Urothelium cell line (cell line): ENCODE measurements at regions not wholly inside any gene's neighbourhood (a gene's known extent, or its start where the extent isn't known, plus 50 kb on each side); places are given as distances from the start of the nearest gene placed in this dataset.

ENCODE experiments used
- DNase-seq: peaks from one replicate; pipeline ENCODE4 v3.0.0; 2011; ENCODE audit warnings: low spot score, mixed read lengths
- FAIRE-seq: peaks from 2 replicates; lab custom pipeline; 2011; peaks lifted over from hg19 to GRCh38; lab: Jason Lieb, UNC

GRCh38 chr18:1891641-1892040 lies 679.7 kb downstream of the METTL4 start:
- DNase-seq (no peak), FAIRE-seq (no peak)

DNA sequence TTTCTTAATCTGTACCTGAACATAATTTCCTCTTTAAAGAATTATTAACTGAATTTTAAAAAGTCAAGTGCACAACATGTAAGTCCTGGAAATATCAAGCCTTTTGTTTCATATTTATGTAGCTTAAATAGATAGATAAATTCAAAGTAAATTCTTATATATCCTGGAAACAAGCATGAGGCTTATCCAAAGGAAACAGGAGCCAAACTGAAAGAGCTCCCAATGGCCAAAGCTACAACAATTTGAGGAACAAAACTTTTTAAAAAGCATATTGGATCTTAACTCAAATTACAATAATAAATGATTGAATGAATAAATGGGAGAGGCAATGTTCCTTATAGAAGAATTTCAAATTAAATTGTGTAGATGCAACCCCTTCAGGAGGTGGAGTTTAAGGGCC lies 679.1 kb downstream of the METTL4 start:
- DNase-seq = no peak
- FAIRE-seq = no peak

DNA sequence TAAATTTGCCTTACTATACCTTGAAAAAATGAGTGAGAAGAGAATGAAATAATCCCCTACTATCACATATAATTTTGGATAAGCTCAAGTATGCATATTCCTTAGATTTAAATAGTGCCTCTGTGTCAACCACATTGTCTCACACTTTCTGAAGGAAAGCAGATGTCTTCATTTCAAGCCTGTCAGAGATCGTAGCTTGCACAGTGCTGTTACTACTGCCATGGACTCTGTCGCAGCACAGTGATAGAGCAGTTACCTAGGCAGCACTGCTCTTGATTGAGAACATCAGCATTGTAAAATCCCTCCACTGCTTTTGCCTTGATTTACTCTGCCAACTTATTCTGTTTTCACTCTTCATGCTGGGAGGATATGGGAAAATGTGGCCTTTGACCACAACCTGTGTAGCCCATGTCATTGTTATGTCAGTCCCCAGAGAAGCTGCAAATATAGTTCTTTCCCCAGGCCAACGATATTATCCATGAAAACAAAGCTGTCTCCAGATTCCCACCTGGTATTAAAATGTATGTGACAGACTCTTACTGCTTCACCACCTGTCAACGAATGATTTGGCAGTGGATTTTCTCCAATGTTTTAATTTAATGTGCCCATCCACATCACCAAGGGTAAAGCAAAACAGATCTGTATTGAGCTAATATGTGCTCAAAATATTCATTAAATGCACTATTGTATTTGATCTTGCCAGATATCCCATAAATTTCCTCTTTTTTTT lies 675.7 kb downstream of the METTL4 start:
- FAIRE-seq = peak; percentile 91
- DNase-seq = no peak

DNA sequence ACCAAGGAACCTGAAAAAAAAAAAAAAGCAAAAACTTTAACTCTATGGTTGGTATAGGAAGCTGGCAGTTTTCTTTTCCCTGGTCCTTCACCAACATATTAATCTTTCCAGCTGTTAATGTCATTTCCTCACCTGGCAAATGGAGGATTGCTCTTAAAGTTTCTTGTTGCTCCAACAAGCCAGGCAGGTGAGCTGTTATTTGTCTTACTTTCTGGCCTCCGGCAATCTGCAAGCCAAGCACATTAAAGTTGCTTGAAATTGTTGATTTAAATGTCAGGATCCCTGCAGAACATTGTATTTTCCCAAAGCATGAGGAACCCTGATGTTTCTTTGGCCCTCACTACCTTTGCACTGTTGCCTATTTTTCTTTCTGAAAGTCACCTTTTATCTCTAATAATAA lies 664.9 kb downstream of the METTL4 start:
- FAIRE-seq = no peak
- DNase-seq = no peak

GRCh38 chr18:1907470-1908206 lies 663.7 kb downstream of the METTL4 start:
- no peak for FAIRE-seq
- no peak for DNase-seq

DNA sequence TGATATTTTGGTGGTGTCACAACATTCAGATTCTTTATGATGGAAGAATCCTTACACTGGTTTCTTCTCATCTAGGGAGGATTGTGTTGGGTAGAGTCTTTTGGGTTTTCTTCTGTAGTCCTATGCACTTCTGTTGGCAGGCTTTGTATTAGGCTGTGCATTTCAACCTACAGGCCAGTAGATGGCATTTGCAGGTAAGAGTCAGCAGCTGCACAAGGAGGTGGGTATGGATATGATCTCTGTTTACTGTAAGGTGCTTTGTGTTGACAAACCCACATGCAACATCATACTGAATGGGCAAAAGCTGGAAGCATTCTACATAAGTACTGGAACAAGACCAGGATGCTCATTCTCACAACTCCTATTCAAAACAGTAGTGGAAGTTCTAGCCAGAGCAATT lies 656.8 kb downstream of the METTL4 start:
- peak; percentile 55 for DNase-seq
- peak; percentile 88 for FAIRE-seq

GRCh38 chr18:1916869-1917523 lies 654.3 kb downstream of the METTL4 start:
- FAIRE-seq (no peak), DNase-seq (no peak)

GRCh38 chr18:1917569-1917968 lies 653.7 kb downstream of the METTL4 start:
- FAIRE-seq = peak; percentile 56

GRCh38 chr18:1922066-1922465 lies 649.2 kb downstream of the METTL4 start:
- no peak for FAIRE-seq

More at GRCh38 chr18:1917569-1917968, 653.7 kb downstream of the METTL4 start:
- no peak for DNase-seq

GRCh38 chr18:1928711-1929110 lies 642.6 kb downstream of the METTL4 start:
- DNase-seq (no peak), FAIRE-seq (no peak)

More at GRCh38 chr18:1922066-1922465, 649.2 kb downstream of the METTL4 start:
- DNase-seq = no peak

DNA sequence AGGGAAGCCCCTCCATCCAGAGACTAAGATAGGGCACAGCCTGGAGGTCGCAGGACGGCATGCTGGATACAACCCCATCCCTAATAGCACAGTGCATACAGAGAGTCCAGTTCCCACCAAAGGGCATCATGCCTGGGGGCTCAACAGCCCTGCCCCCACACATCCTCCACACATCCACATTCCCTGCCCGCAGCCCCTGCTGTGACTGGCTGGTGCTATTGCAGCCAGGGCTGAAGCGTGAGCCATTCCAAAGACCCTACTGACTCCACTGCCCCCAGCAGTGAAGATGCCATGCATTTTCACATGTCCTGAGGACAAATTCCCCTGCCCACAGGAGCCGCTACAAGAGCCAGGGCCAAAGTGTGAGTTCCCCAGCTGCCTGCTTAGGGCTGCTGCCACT lies 641.6 kb downstream of the METTL4 start:
- DNase-seq = no peak
- FAIRE-seq = peak; percentile 93

DNA sequence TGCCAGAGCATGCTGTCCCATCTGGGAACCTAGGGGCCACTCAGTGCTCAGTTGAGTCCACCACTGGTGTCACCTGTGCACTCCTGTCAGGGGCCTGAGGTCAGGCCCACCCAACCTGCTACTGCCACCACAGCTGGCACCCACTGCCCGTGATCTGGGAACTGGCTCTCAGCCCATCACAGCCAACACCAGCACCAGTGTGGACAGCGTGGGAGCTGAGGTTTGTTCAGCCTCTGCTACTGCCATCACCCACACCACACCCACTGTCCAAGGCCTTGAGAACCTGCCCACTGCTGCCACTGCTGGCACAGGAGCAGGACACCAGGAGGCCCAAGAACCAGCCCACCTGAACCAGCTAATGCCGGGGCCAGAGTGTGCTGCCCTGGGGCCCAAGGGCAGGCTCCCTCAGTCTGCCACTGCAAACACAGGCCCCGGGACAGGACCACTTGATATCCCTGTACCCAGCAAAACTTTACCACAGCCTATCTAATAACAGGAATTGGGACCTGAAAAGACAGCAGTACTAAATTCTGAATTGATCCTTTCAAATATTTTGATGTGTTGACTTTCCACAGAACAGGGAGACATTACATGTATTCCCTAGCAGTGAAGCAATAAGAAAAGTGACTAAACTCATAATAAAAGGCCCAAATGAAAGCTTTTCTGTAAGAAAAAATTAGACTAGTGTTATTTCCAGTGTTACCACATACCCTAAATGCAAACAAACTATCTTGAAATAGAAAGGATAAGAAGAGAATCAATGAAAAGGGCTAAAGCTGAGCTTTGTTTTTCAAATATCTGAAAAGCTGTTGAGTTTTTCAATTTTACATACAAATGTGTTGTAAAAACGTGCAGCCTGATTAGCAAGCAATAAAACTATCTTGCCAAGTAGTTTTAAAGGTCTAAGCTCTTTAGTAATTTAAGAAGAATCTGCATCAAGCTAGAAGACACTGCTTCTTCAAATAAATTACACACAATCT lies 640.7 kb downstream of the METTL4 start:
- FAIRE-seq (peak; percentile 66), DNase-seq (no peak)

DNA sequence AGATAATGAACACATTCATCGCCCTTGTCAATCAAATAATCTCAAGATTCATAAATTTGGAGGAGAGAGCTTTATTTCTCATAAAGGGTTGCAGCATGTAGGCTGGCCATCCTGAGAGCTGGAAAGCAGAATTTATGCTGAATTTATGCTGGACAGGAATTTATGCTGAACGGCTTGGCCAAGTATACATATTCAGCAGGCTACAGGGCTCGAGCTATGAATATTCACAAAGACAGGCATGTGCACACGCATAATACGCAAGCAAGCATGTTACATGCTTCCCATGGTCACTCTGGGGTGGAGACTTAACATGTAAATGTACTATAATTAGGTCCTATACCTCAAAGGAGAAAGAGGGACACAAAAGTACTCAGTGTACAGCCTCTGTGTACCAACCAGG lies 618.8 kb downstream of the METTL4 start:
- no peak for DNase-seq
- peak; percentile 90 for FAIRE-seq

- FAIRE-seq (peak; percentile 61), DNase-seq (no peak)
Observed at GRCh38 chr18:1954583-1955312, 616.6 kb downstream of the METTL4 start.

- FAIRE-seq (no peak), DNase-seq (no peak)
Observed at GRCh38 chr18:1958798-1959197, 612.5 kb downstream of the METTL4 start.

DNA sequence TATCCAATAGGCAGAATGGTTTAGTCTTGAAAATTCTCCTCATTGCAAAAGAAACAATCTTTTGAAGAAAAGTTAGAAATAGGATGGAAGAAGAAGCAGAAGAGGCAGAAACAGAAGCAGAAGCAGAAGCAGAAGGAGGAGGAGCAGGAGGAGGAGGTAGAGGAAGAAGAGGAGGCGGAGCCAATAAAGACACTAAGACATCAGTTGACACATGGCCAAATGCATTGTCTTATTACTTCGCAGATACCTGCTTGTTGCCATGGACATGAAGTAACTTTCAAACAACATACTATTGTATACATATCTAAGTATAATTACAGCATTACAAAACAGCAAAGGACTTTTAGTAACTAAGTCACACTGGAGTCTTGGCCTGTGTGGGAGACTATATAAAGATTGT lies 606.3 kb downstream of the METTL4 start:
- DNase-seq = no peak
- no peak for FAIRE-seq

GRCh38 chr18:1965541-1965940 lies 605.8 kb downstream of the METTL4 start:
- FAIRE-seq (peak; percentile 50), DNase-seq (no peak)

DNA sequence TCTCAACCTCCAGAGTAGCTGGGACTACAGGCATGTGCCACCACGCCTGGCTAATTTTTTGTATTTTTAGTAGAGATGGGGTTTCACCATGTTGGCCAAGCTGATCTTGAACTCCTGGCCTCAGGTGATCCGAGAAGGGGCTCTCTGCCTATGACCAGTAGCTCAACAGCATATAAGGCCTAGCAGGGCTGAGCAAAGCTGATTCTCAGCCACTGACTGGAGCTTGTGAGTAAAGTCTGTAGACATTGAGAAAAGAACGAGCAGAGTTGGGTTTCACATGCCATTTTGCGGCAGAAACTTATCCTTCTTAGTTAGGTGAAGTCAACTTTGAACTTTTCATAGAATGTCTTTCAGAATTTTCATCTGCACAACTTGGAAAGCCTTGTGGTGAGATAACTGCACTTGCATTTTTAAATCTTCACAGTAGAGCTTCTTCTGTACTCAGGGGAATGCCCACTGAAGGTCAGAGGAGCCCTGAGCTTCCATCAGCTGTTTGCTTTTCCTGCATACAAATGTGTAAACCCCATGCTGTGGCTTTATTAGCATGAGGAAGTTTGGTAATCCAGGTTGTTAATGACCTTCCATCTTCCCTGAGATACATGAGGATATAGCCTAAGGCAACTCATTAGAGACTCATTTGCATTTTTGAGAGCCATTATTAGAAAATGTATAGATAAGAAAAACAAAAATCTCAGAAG lies 602.4 kb downstream of the METTL4 start:
- FAIRE-seq (no peak), DNase-seq (no peak)

GRCh38 chr18:1976484-1976883 lies 594.8 kb downstream of the METTL4 start:
- no peak for FAIRE-seq

More at GRCh38 chr18:1976484-1976883, 594.8 kb downstream of the METTL4 start:
- DNase-seq = no peak
